HPDE6-E6E7 (cell line): ENCODE measurements at regions not wholly inside any gene's neighbourhood (a gene's known extent, or its start where the extent isn't known, plus 50 kb on each side); places are given as distances from the start of the nearest gene placed in this dataset.
"Not testable (repeated sequence)": the region's sequence is repeated elsewhere in the genome, so short reads cannot be mapped to it uniquely, and the experiment has no call there.

ENCODE experiments used
- DNase-seq: peaks from one replicate; pipeline ENCODE4 v3.0.0; 2011; ENCODE audit warnings: missing footprints; ENCODE audit errors: extremely low spot score

DNA sequence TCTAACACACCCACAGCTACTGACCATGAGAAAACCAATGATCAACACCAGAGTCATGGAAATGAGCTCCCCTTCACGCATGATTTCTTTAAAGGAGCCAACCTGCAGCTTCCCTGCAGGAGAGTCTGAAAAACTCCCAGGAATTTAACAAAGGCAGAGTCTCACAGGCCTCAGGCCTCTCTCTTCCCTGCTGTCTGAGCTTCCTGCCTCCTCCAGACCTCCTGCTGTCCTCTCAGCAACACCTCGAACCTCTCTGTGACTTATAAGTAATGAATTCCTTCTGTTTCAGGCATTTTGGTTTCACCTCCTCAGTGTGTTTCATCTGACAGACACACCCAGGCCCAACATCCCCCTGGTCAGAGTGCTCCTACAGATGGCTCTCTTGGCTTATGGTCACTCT is 1044.4 kb downstream of the UQCRFS1 start:
- DNase-seq, result no peak

DNA sequence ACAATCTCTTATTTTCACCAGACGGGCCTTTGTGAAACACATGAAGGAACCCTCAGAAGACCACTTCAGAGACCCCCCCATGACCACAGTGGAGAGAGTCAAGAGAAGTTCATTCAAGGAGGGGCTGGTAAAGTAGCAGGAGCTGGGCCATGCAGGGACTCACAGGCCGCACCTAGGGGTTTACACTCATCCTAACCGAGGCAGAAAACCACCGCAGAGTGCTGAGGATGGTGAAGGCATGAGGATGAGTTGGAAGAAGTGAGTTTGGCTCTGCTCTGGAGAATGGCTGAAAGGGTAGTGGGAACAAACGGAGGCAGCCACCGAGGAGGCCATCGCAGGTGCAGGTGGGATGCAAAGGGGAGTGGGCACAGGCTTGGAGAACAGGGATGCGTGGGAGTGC is 1046.9 kb downstream of the UQCRFS1 start:
- DNase-seq, result no peak

DNA sequence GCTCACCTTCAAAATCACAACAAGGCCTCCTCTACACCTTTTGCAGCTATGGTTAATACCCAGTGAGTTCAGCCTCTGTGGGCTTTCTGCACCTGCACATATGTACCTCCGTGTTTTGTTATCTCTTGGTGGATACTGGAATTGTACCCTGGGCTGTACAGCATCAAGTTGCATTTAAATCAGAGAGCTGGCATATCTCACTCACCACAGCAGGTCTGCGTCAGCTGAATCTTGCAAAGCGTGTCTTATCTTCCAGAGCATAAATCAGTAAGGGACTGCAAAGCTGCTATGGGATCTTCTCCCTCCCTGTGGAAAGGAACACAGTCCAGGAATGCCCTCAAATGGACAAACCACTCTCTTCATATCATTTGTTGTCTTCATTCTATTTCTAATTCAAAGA is 1048.7 kb downstream of the UQCRFS1 start:
- no peak for DNase-seq

DNA sequence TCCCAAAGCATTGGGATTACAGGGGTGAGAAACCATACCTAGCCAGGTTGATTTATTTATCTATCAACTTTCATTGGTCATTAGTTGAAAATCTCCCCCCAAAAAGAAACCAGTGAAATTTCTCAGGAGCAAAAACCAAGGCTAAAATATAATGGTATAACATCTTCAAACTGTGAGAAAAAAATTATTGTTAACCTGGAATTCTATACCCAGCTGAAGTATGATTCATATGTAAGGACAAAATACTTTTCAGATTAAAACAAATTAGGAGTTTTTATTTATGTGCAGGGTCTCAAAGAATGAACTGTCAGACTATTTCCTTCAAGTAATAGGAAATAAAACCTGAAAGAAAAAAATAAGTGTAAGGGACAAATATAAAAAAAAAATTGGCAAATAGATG is 1053.9 kb downstream of the UQCRFS1 start:
- DNase-seq, result no peak

DNA sequence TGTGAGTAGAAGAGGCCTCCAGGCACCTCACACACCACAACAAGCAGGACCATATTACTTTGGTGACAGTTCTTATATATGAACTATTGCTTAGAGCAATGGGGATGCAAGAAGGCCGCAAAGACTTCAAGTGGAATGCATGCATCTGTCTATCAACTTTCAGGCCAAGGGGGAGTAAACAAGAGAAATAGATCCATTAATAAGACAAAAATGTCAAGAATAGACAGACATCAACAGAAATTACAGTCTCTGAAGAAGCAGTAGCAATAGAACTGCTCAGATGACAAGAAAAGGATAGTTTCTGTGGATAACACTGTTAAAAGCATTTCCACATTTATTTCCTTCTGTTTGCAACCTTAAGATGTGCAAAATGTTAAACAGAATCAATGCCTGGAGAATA is 1057.7 kb downstream of the UQCRFS1 start:
- DNase-seq, result no peak

DNA sequence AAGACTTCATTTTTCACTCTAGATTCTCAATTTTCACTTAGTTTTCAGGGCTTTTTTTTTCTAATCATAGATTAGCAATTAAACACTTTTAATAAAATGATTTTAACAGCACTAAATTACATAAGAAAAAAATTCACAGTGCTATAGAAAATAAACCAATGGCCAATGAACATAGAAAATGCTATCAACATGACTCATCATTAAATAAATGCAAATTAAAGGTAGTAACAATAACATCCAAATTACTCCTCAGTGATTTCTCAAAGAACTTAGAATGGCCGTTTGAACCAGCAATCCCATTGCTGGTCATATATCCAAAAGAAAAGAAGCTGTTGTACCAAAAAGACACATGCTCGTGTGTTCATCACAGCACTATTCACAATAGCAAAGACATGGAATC is 1058.9 kb downstream of the UQCRFS1 start:
- no peak for DNase-seq

DNA sequence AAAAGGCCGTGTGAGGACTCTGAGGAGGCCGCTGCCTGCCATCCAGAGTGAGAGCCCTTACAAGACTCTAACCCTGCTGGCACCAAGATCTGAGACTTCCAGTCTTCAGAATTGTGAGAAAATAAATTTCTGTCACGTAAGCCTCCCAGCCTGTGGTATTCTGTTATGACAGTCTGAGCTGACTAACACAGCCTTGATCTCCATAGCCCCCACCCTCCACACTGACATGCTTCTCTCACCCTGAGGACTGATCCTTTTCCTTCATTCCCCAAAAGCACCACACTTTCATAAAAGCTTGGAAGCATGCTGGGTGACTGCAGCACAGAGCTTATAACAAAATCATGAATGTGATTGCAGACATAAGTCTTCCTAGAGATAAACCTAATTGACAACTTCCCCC is 1059.8 kb downstream of the UQCRFS1 start:
- no peak for DNase-seq

DNA sequence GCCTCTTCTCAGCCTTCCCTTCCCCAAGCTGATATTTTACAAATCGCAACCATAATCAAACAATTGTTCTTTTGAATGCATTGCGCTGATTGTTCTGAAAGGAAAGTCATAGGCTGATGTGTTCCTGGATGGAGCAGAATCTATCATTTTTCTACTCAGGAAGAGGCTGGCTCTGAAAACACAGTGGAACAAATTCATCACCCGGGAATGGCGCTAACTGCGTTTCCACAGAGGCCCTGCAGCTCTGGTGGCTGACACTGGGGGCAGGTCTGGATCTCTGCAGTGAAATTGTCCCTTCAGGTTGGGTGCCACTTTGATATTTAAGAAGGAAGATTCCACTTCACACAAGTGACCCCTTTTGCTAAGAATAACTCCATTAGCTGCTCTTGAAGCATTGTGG is 1060.8 kb downstream of the UQCRFS1 start:
- no peak for DNase-seq

DNA sequence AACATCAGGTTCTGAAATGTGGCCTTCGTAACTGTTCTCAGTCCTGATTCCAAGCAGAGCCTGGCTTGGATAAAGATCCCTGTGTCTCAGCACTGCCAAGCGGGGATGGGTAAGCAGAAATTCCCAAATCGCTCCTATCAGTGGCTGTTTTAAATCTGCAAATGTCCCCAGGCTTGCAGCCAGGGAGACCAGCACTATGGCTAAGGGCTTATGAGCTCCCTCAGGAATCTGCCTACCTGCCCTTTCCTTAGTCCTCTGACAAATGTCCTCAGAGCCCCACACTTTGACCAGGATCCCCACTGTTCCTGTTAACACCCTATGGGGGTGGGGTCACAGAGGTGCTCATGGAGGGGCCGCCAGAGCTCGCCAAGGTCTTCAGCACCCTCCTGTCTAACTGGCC is 1062.8 kb downstream of the UQCRFS1 start:
- DNase-seq, result no peak

DNA sequence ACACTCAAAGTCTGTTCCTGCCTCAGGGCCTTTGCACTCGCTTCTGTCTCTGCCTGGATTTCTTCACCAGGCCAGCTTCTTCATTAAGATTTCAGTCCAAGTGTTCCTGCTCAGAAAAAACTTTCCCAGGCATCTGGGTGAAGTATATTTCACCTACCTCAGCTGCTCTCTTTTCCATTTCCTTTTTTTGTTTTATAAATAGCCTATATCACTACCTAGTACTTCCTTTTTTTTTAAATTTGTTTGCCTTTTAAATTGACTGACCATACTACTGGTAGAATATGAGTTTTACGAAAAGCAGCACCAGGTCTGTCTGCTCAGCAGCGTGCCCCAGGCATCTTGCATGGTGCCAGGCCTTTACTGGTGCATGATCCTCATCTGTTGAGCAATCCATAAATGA is 1064.4 kb downstream of the UQCRFS1 start:
- no peak for DNase-seq

DNA sequence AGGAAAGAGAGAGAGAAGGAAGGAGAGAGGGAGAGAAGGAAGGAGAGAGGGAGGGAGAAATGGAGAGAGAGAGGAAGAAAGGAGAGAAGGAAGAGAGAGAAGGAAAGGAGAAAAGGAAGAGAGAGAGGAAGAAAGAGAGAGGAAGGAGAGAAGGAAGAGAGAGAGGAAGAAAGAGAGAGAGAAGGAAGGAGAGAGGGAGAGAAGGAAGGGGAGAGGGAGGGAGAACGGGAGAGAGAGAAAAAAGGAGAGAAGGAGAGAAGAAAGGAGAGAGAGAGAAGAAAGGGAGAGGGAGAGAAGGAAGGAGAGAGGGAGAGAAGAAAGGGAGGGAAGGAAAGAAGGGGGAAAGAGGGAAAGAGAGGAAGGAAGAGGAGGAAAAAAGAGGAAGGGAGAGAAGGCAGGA is 1070.7 kb downstream of the UQCRFS1 start:
- no peak for DNase-seq

DNA sequence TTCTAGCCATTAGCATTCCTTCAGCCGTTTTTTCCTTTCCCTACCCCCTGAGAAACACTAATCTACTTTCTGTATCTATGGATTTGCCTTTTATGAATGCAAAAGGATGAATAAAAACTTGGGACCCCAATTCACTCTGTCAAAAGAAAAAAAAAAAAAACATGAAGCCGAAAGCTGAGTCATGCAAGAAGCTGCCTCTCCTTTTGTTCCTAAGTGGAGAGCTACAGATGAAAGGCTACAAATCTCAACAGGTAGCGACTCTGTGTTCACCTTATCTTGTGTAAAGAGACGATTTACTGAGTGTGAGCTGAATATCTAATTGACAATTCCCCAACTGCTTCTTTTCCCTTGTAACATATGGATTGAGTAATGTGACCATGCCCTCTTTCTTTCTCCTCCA is 1072.8 kb downstream of the UQCRFS1 start:
- DNase-seq, result no peak

DNA sequence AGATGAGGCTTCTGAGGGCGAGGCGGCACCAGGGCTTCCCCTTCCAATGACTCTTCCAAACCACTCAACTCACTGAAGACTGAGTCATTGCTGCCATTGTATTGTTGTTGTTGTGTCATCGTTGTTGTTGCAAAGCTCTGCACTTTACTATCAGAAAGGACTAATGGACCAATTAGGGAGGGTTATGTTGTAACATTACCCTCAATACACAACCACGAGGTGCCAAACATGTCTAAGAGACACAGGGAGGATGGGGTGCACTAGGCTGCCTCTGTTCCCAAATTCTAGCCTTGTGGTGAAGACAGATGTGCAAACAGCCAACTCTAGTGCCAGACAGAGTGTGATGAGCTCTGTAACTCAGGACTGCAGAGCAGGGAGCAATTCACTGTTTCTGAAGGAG is 1075.2 kb downstream of the UQCRFS1 start:
- no peak for DNase-seq

DNA sequence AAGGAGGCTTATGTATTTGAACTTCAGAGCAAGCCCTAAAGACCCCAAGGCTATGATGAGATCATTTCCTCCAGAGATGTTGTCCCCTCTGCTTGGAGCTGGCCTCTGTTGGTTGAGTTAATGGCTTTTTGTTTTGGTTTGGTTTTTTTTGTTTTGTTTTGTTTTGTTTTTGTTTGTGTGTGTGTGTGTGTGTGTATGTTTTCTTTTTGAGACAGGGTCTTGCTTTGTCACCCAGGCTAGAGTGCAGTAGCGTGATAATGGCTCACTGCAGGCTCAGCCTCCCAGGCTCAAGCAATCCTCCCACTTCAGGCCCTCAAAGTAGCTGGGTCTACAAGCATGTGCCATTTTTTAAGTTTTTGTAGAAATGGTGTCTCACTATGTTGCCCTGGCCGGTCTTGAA is 1076.2 kb downstream of the UQCRFS1 start:
- DNase-seq, result no peak

DNA sequence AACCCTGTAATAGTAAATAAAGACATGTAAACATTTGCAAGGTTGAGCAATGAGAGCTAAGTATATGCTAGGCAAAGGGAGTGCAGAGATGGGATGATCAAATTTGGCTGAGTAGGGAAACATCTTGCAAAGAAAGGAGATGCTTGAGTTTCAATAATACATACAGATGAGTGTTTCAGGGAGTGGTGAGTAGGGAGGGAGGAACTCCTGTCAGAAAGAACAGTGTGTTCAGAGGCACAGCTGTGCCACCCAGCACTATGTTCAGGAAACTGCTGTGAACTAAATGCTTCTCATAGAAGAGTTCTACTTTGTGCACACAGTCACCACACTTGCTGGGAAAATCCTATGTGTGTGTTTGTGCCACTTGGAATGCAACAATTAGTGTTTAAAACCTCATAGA is 1077.1 kb downstream of the UQCRFS1 start:
- no peak for DNase-seq

DNA sequence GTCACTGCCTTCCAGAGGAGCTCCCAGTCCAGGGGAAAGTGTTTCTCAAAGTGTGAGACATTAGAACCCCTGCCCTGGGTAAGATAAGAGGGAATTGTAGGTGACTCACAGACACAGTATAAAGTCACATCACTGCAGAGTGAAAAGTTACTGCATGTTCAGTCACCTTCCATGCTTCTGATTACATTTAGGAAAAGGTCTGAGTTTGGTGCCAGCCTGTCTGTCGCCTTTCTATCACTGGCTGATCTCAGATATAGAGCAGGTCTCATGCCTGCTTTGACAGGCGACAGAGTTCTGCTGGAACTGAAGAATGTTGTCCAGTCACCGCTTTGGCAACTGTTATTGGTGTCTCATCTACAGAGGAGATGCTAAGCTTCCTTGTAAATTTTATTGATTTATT is 1078.6 kb downstream of the UQCRFS1 start:
- DNase-seq, result no peak

DNA sequence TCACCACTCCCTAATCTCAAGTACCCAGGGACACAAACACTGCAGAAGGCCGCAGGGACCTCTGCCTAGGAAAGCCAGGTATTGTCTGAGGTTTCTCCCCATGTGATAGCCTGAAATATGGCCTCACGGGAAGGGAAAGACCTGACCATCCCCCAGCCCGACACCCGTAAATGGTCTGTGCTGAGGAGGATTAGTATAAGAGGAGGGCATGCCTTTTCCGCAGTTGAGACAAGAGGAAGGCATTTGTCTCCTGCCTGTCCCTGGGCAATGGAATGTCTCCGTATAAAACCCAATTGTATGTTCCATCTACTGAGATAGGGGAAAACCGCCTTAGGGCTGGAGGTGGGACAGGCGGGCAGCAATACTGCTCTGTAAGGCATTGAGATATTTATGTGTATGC is 1082.1 kb downstream of the UQCRFS1 start:
- not testable (repeated sequence) for DNase-seq

DNA sequence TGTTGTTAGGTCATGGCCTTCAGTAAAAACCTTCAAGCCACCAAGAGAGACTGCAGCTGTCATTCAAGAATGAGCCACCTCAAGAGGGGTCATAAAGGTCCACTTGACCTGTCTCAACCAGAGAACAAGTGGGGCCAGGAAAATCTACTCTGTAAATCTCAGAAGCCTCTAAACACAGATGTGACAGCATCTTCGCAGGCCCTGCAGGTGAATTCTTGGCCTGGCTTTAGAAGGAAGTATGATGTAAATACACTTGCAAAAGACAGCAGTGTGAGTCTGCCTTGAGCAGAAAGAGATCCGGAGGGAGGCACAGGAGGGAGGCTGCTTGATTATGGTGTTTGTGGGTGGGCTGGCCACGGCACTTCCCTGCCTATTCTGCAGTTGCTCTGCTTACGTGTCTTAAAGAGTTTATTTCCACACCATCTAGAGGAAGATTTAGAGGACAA is 1082.9 kb downstream of the UQCRFS1 start:
- no peak for DNase-seq

DNA sequence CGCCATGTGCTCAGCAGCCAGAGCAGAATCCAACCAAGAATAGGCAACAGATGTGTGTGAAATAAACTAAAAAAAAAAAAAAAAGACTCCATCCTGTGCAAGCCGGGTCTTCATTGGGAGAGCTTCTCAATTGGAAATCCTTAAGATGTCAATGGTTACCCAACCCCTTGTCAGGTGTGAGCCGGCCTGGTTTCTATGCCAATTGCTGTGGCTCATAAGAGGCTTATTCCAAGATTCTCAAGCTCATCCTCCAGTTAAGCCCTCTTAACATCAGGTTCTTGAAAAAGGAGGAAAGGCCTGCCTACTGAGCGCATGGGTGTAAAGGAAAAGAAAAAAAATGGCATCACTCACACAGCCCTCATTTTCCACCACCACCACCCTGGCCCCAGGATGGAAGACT is 1084.6 kb downstream of the UQCRFS1 start:
- DNase-seq, result no peak

DNA sequence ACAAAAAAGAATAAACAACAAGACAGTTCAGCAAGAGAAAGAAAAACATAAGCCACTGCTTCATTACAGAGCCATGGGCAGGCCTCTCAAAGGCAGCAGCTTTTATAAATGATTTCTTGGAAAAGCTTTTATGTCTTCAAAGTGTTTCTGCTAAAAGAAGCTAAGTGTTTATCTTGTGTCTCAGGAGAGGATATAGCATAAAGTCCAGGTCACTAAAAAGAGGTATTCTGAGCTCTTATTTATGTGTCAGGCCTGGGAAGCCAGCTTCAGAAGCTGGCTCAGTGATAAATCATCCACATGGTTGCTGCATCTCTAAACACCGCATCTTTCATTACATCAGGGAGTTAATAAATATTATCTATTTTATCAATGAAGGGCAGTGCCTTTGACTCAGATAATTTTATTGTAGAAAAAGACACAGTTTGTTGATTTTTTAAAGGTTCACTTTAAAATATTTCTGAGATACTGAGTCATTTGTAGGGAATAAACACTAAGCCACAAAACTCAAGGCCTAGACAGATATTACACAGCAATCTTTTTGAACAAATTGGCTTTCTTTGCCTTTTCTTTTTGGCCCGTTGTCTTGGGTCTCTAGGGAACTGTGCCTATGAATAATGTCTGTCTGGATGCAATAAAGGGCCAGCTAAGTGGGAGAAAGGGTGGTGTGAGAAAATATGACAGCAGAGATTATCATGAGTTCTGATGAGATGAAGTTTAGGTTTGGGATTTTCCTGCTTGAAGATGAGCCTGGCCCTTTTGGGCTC is 1086.6 kb downstream of the UQCRFS1 start:
- no peak for DNase-seq

DNA sequence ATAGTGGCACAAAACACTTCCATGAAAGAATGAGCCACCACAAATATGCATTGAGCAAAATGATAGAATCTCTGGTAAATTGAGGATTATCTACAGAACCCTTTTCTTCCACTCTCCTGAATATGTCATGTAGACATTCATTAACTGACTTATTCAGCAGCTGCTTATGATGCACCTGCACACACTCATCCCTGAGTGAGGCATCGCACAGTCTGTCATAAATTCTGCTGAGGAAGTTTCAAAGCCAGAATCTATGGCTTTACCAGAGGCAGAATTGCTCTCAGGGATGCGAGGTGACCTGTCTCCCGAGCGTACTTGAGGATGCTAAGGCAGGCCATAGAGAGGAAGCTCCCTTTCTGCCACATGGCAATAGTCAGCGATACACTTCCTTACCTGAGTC is 1090.2 kb downstream of the UQCRFS1 start:
- DNase-seq, result no peak

DNA sequence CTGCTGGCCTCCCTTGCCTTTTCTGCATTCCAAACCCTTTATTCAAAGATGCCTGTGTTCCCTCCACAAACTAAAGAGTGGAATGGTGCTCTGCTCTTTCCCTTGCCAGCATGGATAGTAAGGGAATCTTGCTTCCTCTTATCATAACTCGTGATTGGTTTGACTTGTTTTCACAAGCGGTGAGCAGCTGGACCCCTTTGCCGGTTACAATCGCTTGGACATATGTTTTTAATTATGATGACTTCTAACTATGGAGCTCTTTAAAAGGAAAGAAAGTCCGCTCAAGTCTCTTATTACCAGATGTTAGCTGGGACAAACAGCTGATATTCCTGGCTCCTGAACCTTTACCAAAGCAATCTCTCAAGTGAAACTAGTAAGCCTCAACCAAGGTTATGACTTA is 1094.7 kb downstream of the UQCRFS1 start:
- no peak for DNase-seq

DNA sequence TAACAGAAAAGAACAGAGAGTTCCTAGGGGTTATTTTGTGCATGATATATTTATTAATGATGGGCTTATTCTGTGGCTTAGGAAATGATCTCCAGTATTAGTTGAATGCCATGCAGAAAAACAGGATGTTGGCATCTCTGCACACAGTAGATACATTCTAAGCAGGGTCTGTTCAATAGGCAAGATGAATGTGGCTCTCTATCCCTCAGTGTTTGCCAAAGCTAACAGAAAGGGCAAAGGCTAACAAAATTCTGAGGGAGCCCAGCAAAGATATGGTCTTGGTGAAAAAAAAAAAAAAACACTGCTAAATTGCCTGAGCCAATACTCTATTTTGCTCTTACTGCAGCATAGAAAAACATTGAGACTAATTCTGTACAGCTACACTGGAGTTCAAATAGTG is 1095.8 kb downstream of the UQCRFS1 start:
- DNase-seq, result no peak

DNA sequence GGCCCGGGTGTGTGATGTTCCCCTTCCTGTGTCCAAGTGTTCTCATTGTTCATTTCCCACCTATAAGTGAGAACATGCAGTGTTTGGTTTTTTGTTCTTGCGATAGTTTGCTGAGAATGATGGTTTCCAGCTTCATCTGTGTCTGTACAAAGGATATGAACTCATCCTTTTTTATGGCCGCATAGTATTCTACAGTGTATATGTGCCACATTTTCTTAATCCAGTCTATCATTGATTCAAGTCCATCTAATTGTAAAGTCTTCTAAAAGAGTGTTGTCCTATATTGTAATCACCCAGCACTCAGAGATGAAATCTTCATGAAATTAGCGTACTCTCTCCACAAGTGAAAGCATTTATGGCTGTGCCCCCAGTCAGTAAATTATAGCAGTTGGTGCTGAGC is 1096.6 kb downstream of the UQCRFS1 start:
- not testable (repeated sequence) for DNase-seq
